ENCODE measurements at regions not wholly inside any gene's neighbourhood (a gene's known extent, or its start where the extent isn't known, plus 50 kb on each side); places are given as distances from the start of the nearest gene placed in this dataset.

DNA sequence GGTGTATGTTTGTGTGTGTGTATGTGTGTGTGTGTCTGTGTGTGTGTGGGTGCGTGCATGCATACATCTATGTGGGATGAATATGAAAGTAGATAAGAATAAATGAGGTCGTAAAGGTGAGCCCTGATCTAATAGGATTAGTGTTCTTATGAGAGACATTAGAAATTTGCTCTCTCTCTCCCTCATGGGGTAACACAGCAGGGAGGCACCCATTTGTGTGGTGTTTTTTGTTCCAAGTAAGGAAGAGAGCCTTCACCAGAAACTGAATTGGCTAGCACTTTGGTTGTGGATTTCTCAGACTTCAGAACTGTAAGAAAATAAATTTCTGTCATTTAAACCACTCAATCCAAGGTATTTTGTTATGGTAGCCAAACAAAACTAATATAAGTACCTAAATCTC lies 353.7 kb upstream of the CHRM2 start:
- H4K91ac ChIP-seq (ENCODE audit: insufficient read length, low read depth, low read length), result no peak overlapping the region
- no peak overlapping the region for H3K23ac ChIP-seq (ENCODE audit: insufficient read length, low read depth, low read length)
- no peaks in the 10 kb centered on the region for H3K23me2 ChIP-seq (ENCODE audit: insufficient read length, low read depth, low read length, poor library complexity, severe bottlenecking)
- H3T11ph ChIP-seq (ENCODE audit: low read length), result no peak overlapping the region
- H2AK5ac ChIP-seq (ENCODE audit: insufficient read length, low read length), result no peak overlapping the region
- TF ChIP-seq CTCF (conservative IDR thresholded peaks at IDR 0.05), result no peak
- no peaks in the 10 kb centered on the region for H4K20me1 ChIP-seq (ENCODE audit: control insufficient read depth, insufficient read depth, insufficient read length)
- Mint-ChIP-seq H3K4me3 (no peak overlapping the region; a peak in 1 of 5 replicates), H3K36me3 (ENCODE audit: insufficient read depth in 1 of 3, low read depth in 3 of 3) (peaks cover 0 to 2% (median 0%) of the 10 kb centered on the region in 3 experiments; a peak in 1 of 7 replicates), H3K4me1 (peaks cover 12 to 13% of the 10 kb centered on the region in 2 experiments), H3K27ac (peak overlapping the region in 2 of 3 experiments; percentile 5 to 15; a peak in 2 of 7 replicates), H3K27me3 (ENCODE audit: low read depth) (no peaks in the 10 kb centered on the region), H3K9me3 (no peaks in the 10 kb centered on the region)
- H3K18ac ChIP-seq (ENCODE audit: insufficient read length, low read depth, low read length), result no peak overlapping the region
- H3K4me1 ChIP-seq (ENCODE audit: insufficient read depth, low read length), result no peaks in the 10 kb centered on the region; the same call in 1 of the 2 replicates
- no CpG with 5 or more reads among the region's 2 CpGs for WGBS (ENCODE audit: extremely low coverage, insufficient read length, low lambda C conversion rate)
- no peaks in the 10 kb centered on the region for H3K27me3 ChIP-seq (ENCODE audit: insufficient read depth, low read length)
- no peak overlapping the region for H3K27ac ChIP-seq (ENCODE audit: insufficient read length, low read depth, low read length)
- no peak overlapping the region for H2BK12ac ChIP-seq (ENCODE audit: insufficient read length, low read depth, low read length)
- no peak overlapping the region for H3K14ac ChIP-seq (ENCODE audit: insufficient read depth, low read length)
- DNase-seq, result no peak
- H4K5ac ChIP-seq (ENCODE audit: insufficient read length, low read depth, low read length), result no peak overlapping the region
- H3K9ac ChIP-seq (ENCODE audit: extremely low read depth, insufficient read length, low read length), result no peak overlapping the region
- H3K9me3 ChIP-seq (ENCODE audit: control insufficient read depth, low read depth, low read length), result no peaks in the 10 kb centered on the region
- no peak overlapping the region for H2BK5ac ChIP-seq (ENCODE audit: insufficient read length, low read length)
- no peak overlapping the region for H2AFZ ChIP-seq (ENCODE audit: low read length)
- no peaks in the 10 kb centered on the region for H3K79me2 ChIP-seq (ENCODE audit: insufficient read depth, low read length)
- H3K4me2 ChIP-seq (ENCODE audit: insufficient read depth, insufficient read length, low read length), result no peak overlapping the region
- no peaks in the 10 kb centered on the region for H3K79me1 ChIP-seq (ENCODE audit: insufficient read depth, low read depth, low read length, poor library complexity, severe bottlenecking)
- H3K56ac ChIP-seq (ENCODE audit: insufficient read length, low read depth, low read length), result no peak overlapping the region
- H3K4ac ChIP-seq (ENCODE audit: low read depth, low read length), result no peak overlapping the region
- H2BK15ac ChIP-seq (ENCODE audit: low read depth, low read length), result no peak overlapping the region
- H4K8ac ChIP-seq (replicated peaks; ENCODE audit: insufficient read length, low read depth, low read length), result no peak overlapping the region
- no peak overlapping the region for H2BK120ac ChIP-seq (ENCODE audit: low read depth, low read length, poor library complexity, severe bottlenecking)
- no peak overlapping the region for H2BK20ac ChIP-seq (ENCODE audit: low read depth, low read length, poor library complexity, severe bottlenecking)
